GM12878 (cell line): ENCODE measurements at regions not wholly inside any gene's neighbourhood (a gene's known extent, or its start where the extent isn't known, plus 50 kb on each side); places are given as distances from the start of the nearest gene placed in this dataset.

Source experiments
- ATAC-seq: fragments of 200-7000 bp; cut with Tn5 transposase; 3 replicates; pipeline ENCODE4 v1.9.1; 2020; ENCODE audit warnings: mild to moderate bottlenecking, moderate library complexity
- BruUV-seq: library from RNA; stranded (reverse); fragments of 400-500 nt; replicated peaks from 2 replicates; lab custom pipeline; 2021; lab: Mats Ljungman, UMichigan
- CTCF ChIA-PET: fragments of 300-600 bp; sonication (Branson Sonifier 250); formaldehyde crosslinking; extraction: SDS; loops from one replicate; lab custom pipeline; 2021; ENCODE audit warnings: inconsistent platforms; lab: Yijun Ruan, JAX
- POLR2A ChIA-PET: fragments of 350-600 bp; formaldehyde crosslinking; extraction: SDS; loops from one replicate; lab custom pipeline; 2021; ENCODE audit warnings: inconsistent platforms; lab: Charles Lee
- RAD21 ChIA-PET: fragments of 300-600 bp; sonication (Branson Sonifier 250); formaldehyde crosslinking; loops from one replicate; lab custom pipeline; 2023; ENCODE audit warnings: antibody characterized with exemption; ENCODE audit not compliant: unreplicated experiment; lab: Charles Lee
- SMC1A ChIA-PET: fragments of 300-600 bp; sonication (Branson Sonifier 250); formaldehyde crosslinking; loops from one replicate; lab custom pipeline; 2023; ENCODE audit not compliant: unreplicated experiment, uncharacterized antibody; lab: Charles Lee
- DNase-seq: peaks from one replicate; pipeline ENCODE4 v3.0.0-alpha.2; 2011; ENCODE audit warnings: low read depth, low spot score
- FAIRE-seq: peaks from 3 replicates; lab custom pipeline; 2011; peaks lifted over from hg19 to GRCh38; lab: Jason Lieb, UNC
- H2AFZ ChIP-seq: 2 replicates; pipeline ENCODE4 v1.6.0; 2011; ENCODE audit warnings: low read depth, low read length, control low read depth; ENCODE audit not compliant: control insufficient read depth
- H3K27ac ChIP-seq: 2 replicates; pipeline ENCODE4 v1.5.1; 2011; ENCODE audit warnings: control low read depth; ENCODE audit not compliant: control insufficient read depth, insufficient read depth
- H3K27me3 ChIP-seq, 2 experiments: replicated peaks in 1 of 2; 2 replicates each; pipeline versions ENCODE4 v1.6.0 to v1.6.1; 2011; ENCODE audit warnings: low read length in 1 of 2; ENCODE audit not compliant: control insufficient read depth in 2 of 2, insufficient read depth in 2 of 2
- H3K36me3 ChIP-seq, 2 experiments: 2 replicates each; pipeline ENCODE4 v1.5.1; 2011; ENCODE audit warnings: low read length in 1 of 2; ENCODE audit not compliant: control insufficient read depth in 2 of 2, insufficient read depth in 2 of 2
- H3K4me1 ChIP-seq: 2 replicates; pipeline ENCODE4 v1.6.1; 2011; ENCODE audit warnings: mild to moderate bottlenecking, low read length, moderate library complexity, mixed read lengths; ENCODE audit not compliant: control insufficient read depth, insufficient read depth
- H3K4me2 ChIP-seq: 2 replicates; pipeline ENCODE4 v1.6.0; 2011; ENCODE audit warnings: control low read depth; ENCODE audit not compliant: control insufficient read depth, insufficient read depth
- H3K4me3 ChIP-seq: fragments of 200-600 bp; sonication (generic); 2 replicates; pipeline ENCODE4 v1.5.1; 2016
- H3K79me2 ChIP-seq: 2 replicates; pipeline ENCODE4 v1.6.0; 2011; ENCODE audit warnings: low read length; ENCODE audit not compliant: control insufficient read depth, insufficient read depth
- H3K9ac ChIP-seq: 2 replicates; pipeline ENCODE4 v1.8.0; 2011; ENCODE audit warnings: low read length, control low read depth, mixed read lengths; ENCODE audit not compliant: control insufficient read depth, insufficient read depth
- H3K9me3 ChIP-seq: replicated peaks from 3 replicates; pipeline ENCODE4 v1.5.1; 2011; ENCODE audit warnings: mild to moderate bottlenecking, low read length; ENCODE audit not compliant: control insufficient read depth, insufficient read depth
- H4K20me1 ChIP-seq: 2 replicates; pipeline ENCODE4 v1.6.0; 2011; ENCODE audit not compliant: control insufficient read depth, insufficient read depth
- ASH2L ChIP-seq: fragments of 300-600, 200-600 bp; sonication (generic); IDR thresholded peaks from 2 replicates; pipeline ENCODE4 v1.6.1; 2017; ENCODE audit warnings: low read depth, mild to moderate bottlenecking, borderline replicate concordance
- BCL11A ChIP-seq: IDR thresholded peaks from 2 replicates; pipeline ENCODE4 v1.6.1; 2011; ENCODE audit warnings: low read depth, low read length
- CBX3 ChIP-seq: fragments of 200-600 bp; sonication (generic); IDR thresholded peaks from 2 replicates; pipeline ENCODE4 v1.6.1; 2016; ENCODE audit warnings: low read depth, borderline replicate concordance
- CEBPB ChIP-seq, 2 experiments: fragments of 150-350 bp in 1 of 2; IDR thresholded peaks; 2 replicates each; pipeline ENCODE4 v1.6.1; 2012 to 2014; ENCODE audit warnings: low read depth in 2 of 2, low read length in 2 of 2, borderline replicate concordance in 1 of 2, inconsistent platforms in 1 of 2
- CHD2 ChIP-seq: IDR thresholded peaks from 2 replicates; pipeline ENCODE4 v1.6.1; 2011; ENCODE audit warnings: low read depth, low read length, improper control_type of control experiment, borderline replicate concordance
- CHD4 ChIP-seq: fragments of 200-600 bp; sonication (generic); IDR thresholded peaks from 2 replicates; pipeline ENCODE4 v1.6.1; 2016; ENCODE audit warnings: mild to moderate bottlenecking
- E4F1 ChIP-seq: fragments of 450-650 bp; IDR thresholded peaks from 2 replicates; pipeline ENCODE4 v1.6.1; 2018; ENCODE audit warnings: borderline replicate concordance, mild to moderate bottlenecking; ENCODE audit not compliant: partially characterized antibody
- EP300 ChIP-seq, 2 experiments: fragments of 150-350 bp in 1 of 2; IDR thresholded peaks; 2 replicates each; pipeline ENCODE4 v1.6.1; 2011 to 2012; ENCODE audit warnings: low read depth in 2 of 2, low read length in 2 of 2, borderline replicate concordance in 1 of 2, improper control_type of control experiment in 1 of 2, inconsistent platforms in 1 of 2; ENCODE audit not compliant: control insufficient read depth in 1 of 2
- ETV6 ChIP-seq, 2 experiments: fragments of 450-650 bp in 1 of 2; IDR thresholded peaks in 1 of 2; conservative IDR thresholded peaks in 1 of 2; 2 replicates each; pipeline ENCODE4 v1.6.1; 2014; ENCODE audit warnings: antibody characterized with exemption in 1 of 2, borderline replicate concordance in 1 of 2, low read depth in 1 of 2, mild to moderate bottlenecking in 1 of 2, moderate library complexity in 1 of 2
- GABPA ChIP-seq: IDR thresholded peaks from 2 replicates; pipeline ENCODE4 v1.6.1; 2014; ENCODE audit warnings: antibody characterized with exemption, low read depth, mild to moderate bottlenecking, inconsistent platforms
- LARP7 ChIP-seq: fragments of 450-650 bp; IDR thresholded peaks from 2 replicates; pipeline ENCODE4 v1.6.1; 2017; ENCODE audit warnings: mild to moderate bottlenecking
- MYB ChIP-seq: fragments of 150-350 bp; IDR thresholded peaks from 2 replicates; pipeline ENCODE4 v1.6.1; 2014; ENCODE audit warnings: mild to moderate bottlenecking, low read depth, low read length, borderline replicate concordance
- NBN ChIP-seq: fragments of 450-650 bp; IDR thresholded peaks from 2 replicates; pipeline ENCODE4 v1.6.1; 2016
- POLR2A ChIP-seq: IDR thresholded peaks from 2 replicates; pipeline ENCODE4 v1.6.1; 2011; ENCODE audit warnings: low read depth, mild to moderate bottlenecking, low read length
- RELB ChIP-seq: fragments of 450-650 bp; IDR thresholded peaks from 2 replicates; pipeline ENCODE4 v1.6.1; 2017; ENCODE audit warnings: low read depth, mild to moderate bottlenecking, moderate library complexity
- SREBF1 ChIP-seq: IDR thresholded peaks from 2 replicates; pipeline ENCODE4 v1.6.1; 2012; ENCODE audit warnings: mild to moderate bottlenecking, low read length
- STAT3 ChIP-seq: IDR thresholded peaks from 2 replicates; pipeline ENCODE4 v1.6.1; 2011; ENCODE audit warnings: low read depth, low read length, improper control_type of control experiment
- ZNF274 ChIP-seq: IDR thresholded peaks from one replicate; pipeline ENCODE4 v1.8.0; 2011; ENCODE audit not compliant: insufficient read length, insufficient read depth
- WGBS: methylation state at CpG from one replicate; pipeline ENCODE4 v1.1.6; 2016; ENCODE audit warnings: low lambda C conversion rate; ENCODE audit not compliant: insufficient replicate concordance, insufficient coverage; ENCODE audit errors: missing lambda C conversion rate; 5-methylcytosine and 5-hydroxymethylcytosine counted together
- in situ Hi-C: fragments of 300-500 bp; cut with MboI; formaldehyde crosslinking; loops from 9 replicates; pipeline ENCODE4 v1.14.3; 2018; ENCODE audit warnings: mixed read lengths
- intact Hi-C: fragments of 100-400 bp; cut with micrococcal nuclease; formaldehyde crosslinking; loops from one replicate; pipeline ENCODE4 v1.14.2; 2022; ENCODE audit not compliant: unreplicated experiment
- TF ChIP-seq, protein P1 (sequence below): IDR thresholded peaks from 2 replicates; pipeline ENCODE4 v1.6.1; 2012; ENCODE audit warnings: low read length, inconsistent platforms

- Histone ChIP-seq H3K9ac (no peak overlapping the region), H3K4me3 (no peak overlapping the region), H3K4me2 (no peak overlapping the region), H3K79me2 (no peaks in the 10 kb centered on the region), H3K9me3 (no peaks in the 10 kb centered on the region), H3K36me3 (no peaks in the 10 kb centered on the region), H3K27me3 (peaks cover 0 to 1% of the 10 kb centered on the region in 2 experiments; a peak in 3 of 4 replicates), H4K20me1 (no peaks in the 10 kb centered on the region), H3K27ac (no peak overlapping the region), H2AFZ (no peak overlapping the region), H3K4me1 (no peaks in the 10 kb centered on the region)
- no peak for FAIRE-seq
- no peak for TF ChIP-seq BCL11A
- TF ChIP-seq ASH2L: no peak
- TF ChIP-seq RELB: no peak
- no peak for TF ChIP-seq CHD2
- no peak for TF ChIP-seq EP300 (IDR thresholded peaks at IDR 0.05; ENCODE audit: borderline replicate concordance in 1 of 2, control insufficient read depth in 1 of 2, low read depth in 2 of 2, low read length in 2 of 2)
- TF ChIP-seq CBX3: no peak
- TF ChIP-seq, protein P1, sequence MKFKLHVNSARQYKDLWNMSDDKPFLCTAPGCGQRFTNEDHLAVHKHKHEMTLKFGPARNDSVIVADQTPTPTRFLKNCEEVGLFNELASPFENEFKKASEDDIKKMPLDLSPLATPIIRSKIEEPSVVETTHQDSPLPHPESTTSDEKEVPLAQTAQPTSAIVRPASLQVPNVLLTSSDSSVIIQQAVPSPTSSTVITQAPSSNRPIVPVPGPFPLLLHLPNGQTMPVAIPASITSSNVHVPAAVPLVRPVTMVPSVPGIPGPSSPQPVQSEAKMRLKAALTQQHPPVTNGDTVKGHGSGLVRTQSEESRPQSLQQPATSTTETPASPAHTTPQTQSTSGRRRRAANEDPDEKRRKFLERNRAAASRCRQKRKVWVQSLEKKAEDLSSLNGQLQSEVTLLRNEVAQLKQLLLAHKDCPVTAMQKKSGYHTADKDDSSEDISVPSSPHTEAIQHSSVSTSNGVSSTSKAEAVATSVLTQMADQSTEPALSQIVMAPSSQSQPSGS: no peak
- no peak for TF ChIP-seq E4F1
- no peak for TF ChIP-seq ZNF274
- no peak for TF ChIP-seq STAT3
- no peak for TF ChIP-seq LARP7
- no peak for TF ChIP-seq NBN
- TF ChIP-seq CHD4: no peak
- no peak for TF ChIP-seq CEBPB (IDR thresholded peaks at IDR 0.05; ENCODE audit: borderline replicate concordance in 1 of 2, low read depth in 2 of 2, low read length in 2 of 2)
- no peak for TF ChIP-seq GABPA
- TF ChIP-seq MYB: no peak
- no peak for TF ChIP-seq POLR2A
- no peak for TF ChIP-seq SREBF1
- TF ChIP-seq ETV6 (conservative IDR thresholded peaks at IDR 0.05 in 1 of 2, IDR thresholded peaks at IDR 0.05 in 1 of 2; ENCODE audit: borderline replicate concordance in 1 of 2, low read depth in 1 of 2): no peak
- DNase-seq: no peak
- BruUV-seq: no TSS peak
- intact Hi-C loops: no loop called here
- ChIA-PET SMC1A (no interaction called here), CTCF (no interaction called here), POLR2A (no interaction called here), RAD21 (no interaction called here)
- 36% methylated on average over 4 of the region's 4 CpGs for WGBS
- in situ Hi-C loops: no loop called here
- ATAC-seq: no peak
Observed at GRCh38 chr5:173483160-173483559, 133.3 kb downstream of the BOD1 start.
